ENCODE measurements at regions not wholly inside any gene's neighbourhood (a gene's known extent, or its start where the extent isn't known, plus 50 kb on each side); places are given as distances from the start of the nearest gene placed in this dataset.

DNA sequence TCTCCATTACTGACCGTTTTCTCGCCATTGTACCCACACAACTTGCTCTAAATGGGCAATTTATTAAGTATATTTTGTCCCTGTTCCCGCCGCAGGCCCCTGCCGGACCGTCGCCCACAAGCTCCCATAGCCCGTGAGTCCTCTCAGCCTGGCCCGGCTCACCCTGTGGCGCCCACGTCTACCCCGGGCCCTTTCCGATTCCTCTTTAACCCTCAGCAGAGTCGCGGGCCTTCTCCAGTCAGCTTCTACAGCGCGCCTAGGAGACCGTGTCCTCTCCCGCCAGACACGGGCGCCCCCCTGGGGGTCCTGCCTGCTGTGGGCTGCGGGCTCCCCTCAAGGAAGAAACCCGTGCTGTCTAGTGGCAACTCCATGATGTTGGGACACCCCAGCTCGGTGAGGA is 57.8 kb upstream of the SPATA31E1 start:
- Histone ChIP-seq H3K27me3 (ENCODE audit: insufficient read depth, poor library complexity, severe bottlenecking) (no peaks in the 10 kb centered on the region), H3K36me3 (ENCODE audit: low read depth) (no peaks in the 10 kb centered on the region), H3K4me1 (ENCODE audit: insufficient read depth, poor library complexity, severe bottlenecking) (no peaks in the 10 kb centered on the region), H3K27ac (ENCODE audit: poor library complexity, severe bottlenecking) (no peak overlapping the region), H3K4me3 (ENCODE audit: severe bottlenecking) (no peak overlapping the region), H3K9me3 (ENCODE audit: severe bottlenecking) (no peaks in the 10 kb centered on the region)
- TF ChIP-seq, protein P1, sequence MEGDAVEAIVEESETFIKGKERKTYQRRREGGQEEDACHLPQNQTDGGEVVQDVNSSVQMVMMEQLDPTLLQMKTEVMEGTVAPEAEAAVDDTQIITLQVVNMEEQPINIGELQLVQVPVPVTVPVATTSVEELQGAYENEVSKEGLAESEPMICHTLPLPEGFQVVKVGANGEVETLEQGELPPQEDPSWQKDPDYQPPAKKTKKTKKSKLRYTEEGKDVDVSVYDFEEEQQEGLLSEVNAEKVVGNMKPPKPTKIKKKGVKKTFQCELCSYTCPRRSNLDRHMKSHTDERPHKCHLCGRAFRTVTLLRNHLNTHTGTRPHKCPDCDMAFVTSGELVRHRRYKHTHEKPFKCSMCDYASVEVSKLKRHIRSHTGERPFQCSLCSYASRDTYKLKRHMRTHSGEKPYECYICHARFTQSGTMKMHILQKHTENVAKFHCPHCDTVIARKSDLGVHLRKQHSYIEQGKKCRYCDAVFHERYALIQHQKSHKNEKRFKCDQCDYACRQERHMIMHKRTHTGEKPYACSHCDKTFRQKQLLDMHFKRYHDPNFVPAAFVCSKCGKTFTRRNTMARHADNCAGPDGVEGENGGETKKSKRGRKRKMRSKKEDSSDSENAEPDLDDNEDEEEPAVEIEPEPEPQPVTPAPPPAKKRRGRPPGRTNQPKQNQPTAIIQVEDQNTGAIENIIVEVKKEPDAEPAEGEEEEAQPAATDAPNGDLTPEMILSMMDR (IDR thresholded peaks at IDR 0.05; ENCODE audit: poor library complexity, severe bottlenecking) = no peak
- DNase-seq (ENCODE audit: low spot score) (no peak), ATAC-seq (ENCODE audit: low read depth) (no peak)

DNA sequence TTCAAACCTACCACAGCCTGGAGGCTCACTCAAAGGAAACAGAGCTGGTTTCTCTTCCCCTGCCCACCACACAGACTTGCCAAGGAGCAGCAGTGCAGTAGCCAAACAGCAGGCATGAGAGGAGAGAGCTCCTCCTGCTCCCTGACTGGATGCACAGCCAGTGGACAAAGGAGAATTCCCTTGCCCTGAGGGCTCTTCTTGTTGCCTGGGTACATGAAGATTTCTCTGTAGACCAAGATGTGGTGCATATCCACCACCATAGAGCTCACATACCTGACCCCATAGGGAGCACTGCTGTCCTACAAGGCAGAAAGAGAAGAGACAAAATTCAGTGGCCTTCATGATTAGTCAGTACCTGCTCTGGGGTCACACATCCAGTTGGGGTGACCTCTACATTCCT is 56.3 kb upstream of the SPATA31E1 start:
- Histone ChIP-seq H3K4me1 (ENCODE audit: insufficient read depth, poor library complexity, severe bottlenecking) (no peaks in the 10 kb centered on the region), H3K27me3 (ENCODE audit: insufficient read depth, poor library complexity, severe bottlenecking) (no peaks in the 10 kb centered on the region), H3K9me3 (ENCODE audit: severe bottlenecking) (no peaks in the 10 kb centered on the region), H3K4me3 (ENCODE audit: severe bottlenecking) (no peak overlapping the region), H3K36me3 (ENCODE audit: low read depth) (no peaks in the 10 kb centered on the region), H3K27ac (ENCODE audit: poor library complexity, severe bottlenecking) (no peak overlapping the region)
- TF ChIP-seq, protein P1 (IDR thresholded peaks at IDR 0.05; ENCODE audit: poor library complexity, severe bottlenecking) = no peak
- ATAC-seq (ENCODE audit: low read depth) (no peak), DNase-seq (ENCODE audit: low spot score) (no peak)

DNA sequence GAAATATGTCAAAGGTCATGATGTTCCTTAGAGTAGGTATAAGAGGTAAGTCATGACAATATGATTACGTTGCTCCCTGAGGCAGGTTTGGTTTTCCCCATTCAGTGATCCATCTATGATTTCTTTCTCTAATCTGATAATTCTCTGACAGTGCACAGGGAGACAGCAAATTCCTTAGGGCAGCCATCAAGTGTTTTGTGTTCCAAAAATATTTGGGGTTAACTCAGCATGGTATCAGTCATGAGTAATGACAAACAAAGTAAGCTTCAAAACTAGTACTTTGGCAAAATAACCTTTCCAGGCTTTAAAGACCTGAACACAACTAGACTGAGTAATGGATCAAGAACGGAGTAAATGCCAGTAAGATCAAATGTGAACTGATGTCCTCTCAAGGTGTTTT is 55.3 kb upstream of the SPATA31E1 start:
- Histone ChIP-seq H3K9me3 (ENCODE audit: severe bottlenecking) (no peaks in the 10 kb centered on the region), H3K4me1 (ENCODE audit: insufficient read depth, poor library complexity, severe bottlenecking) (no peaks in the 10 kb centered on the region), H3K27me3 (ENCODE audit: insufficient read depth, poor library complexity, severe bottlenecking) (no peaks in the 10 kb centered on the region), H3K27ac (ENCODE audit: poor library complexity, severe bottlenecking) (no peak overlapping the region), H3K36me3 (ENCODE audit: low read depth) (no peaks in the 10 kb centered on the region), H3K4me3 (ENCODE audit: severe bottlenecking) (no peak overlapping the region)
- ATAC-seq (ENCODE audit: low read depth) = no peak
- TF ChIP-seq, protein P1 (IDR thresholded peaks at IDR 0.05; ENCODE audit: poor library complexity, severe bottlenecking) = no peak
- no peak for DNase-seq (ENCODE audit: low spot score)

DNA sequence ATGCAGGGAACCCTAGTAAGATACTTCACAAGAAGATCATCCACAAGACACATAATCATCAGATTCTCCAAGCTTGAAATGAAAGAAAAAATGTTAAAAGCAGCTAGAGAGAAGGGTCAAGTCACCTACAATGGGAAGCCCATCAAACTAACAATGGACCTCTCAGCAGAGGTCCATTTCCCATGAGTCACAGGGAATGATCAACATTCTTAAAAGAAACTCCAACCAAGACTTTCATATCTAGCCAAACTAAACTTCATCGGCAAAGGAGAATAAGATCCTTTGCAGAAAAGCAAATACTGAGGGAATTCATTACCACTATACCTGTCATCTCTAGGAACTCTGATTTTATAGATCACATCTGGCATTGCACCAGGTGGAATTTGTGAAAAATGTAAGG is 52.9 kb upstream of the SPATA31E1 start:
- H3K4me3 ChIP-seq (ENCODE audit: severe bottlenecking) = no peak overlapping the region
- H3K9me3 ChIP-seq (ENCODE audit: severe bottlenecking) = no peaks in the 10 kb centered on the region

DNA sequence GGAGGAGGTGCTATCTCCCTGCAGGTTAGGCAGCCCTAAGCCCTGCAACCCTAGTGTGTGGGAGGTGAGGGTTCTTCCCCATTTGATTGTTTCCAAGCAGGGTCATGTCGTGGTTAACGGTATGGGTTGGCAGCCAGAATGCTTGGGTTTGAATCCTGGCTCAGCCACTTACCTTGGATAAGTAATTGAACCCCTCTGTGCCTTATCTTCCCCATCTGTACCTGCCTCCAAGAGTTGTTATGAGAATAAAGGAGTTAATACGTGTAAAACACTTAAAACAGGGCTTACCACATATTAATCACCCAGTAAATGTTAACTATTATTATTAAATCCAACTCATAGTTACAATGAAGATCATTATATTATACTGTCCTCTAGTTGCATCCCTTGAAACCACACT is 52.2 kb upstream of the SPATA31E1 start:
- Histone ChIP-seq H3K27me3 (ENCODE audit: insufficient read depth, poor library complexity, severe bottlenecking) (no peaks in the 10 kb centered on the region), H3K27ac (ENCODE audit: poor library complexity, severe bottlenecking) (no peak overlapping the region), H3K4me3 (ENCODE audit: severe bottlenecking) (no peak overlapping the region), H3K36me3 (ENCODE audit: low read depth) (no peaks in the 10 kb centered on the region), H3K4me1 (ENCODE audit: insufficient read depth, poor library complexity, severe bottlenecking) (no peaks in the 10 kb centered on the region), H3K9me3 (ENCODE audit: severe bottlenecking) (no peaks in the 10 kb centered on the region)
- TF ChIP-seq, protein P1 (IDR thresholded peaks at IDR 0.05; ENCODE audit: poor library complexity, severe bottlenecking) = no peak
- no peak for DNase-seq (ENCODE audit: low spot score)
- ATAC-seq (ENCODE audit: low read depth) = no peak

More for the DNA sequence above, 52.9 kb upstream of the SPATA31E1 start:
- Histone ChIP-seq H3K4me1 (ENCODE audit: insufficient read depth, poor library complexity, severe bottlenecking) (no peaks in the 10 kb centered on the region), H3K27me3 (ENCODE audit: insufficient read depth, poor library complexity, severe bottlenecking) (no peaks in the 10 kb centered on the region), H3K36me3 (ENCODE audit: low read depth) (no peaks in the 10 kb centered on the region), H3K27ac (ENCODE audit: poor library complexity, severe bottlenecking) (no peak overlapping the region)
- ATAC-seq (ENCODE audit: low read depth) (no peak), DNase-seq (ENCODE audit: low spot score) (no peak)
- TF ChIP-seq, protein P1 (IDR thresholded peaks at IDR 0.05; ENCODE audit: poor library complexity, severe bottlenecking) = no peak

Data from RWPE2 (cell line).